Stimulated activated naive CD4-positive, alpha-beta T cell (primary cell): ENCODE measurements at regions not wholly inside any gene's neighbourhood (a gene's known extent, or its start where the extent isn't known, plus 50 kb on each side); places are given as distances from the start of the nearest gene placed in this dataset.
"Not testable (repeated sequence)": the region's sequence is repeated elsewhere in the genome, so short reads cannot be mapped to it uniquely, and the experiment has no call there.

ENCODE experiments used
- DNase-seq, 6 experiments: peaks; one replicate each; lab custom pipeline; 2025; lab: John Stamatoyannopoulos, UW

DNA sequence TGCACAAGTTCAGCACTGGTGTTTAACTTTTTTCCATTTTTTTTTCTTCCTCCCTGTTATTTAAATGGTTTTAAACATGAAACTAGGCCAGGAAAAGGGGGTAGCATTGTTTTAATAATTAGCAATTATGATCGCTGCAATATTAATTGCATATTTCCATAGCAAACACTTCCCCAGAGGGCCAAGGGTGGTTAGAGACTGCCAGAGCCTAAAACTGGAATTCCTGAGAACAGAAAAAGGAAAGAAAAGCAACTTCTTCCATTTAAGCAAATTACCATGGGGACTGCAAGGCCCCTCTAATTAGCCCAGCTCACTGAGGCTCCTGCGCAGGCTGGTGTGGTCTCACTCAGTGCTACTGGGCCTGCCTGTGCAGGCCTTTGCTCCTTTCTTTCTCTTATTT is 201.5 kb downstream of the SMAD2 start:
- DNase-seq = no peak

GRCh38 chr18:47727409-47727808 is 203.1 kb downstream of the SMAD2 start:
- no peak for DNase-seq

- DNase-seq = no peak
Measured at GRCh38 chr18:47726550-47726949, 203.9 kb downstream of the SMAD2 start.

DNA sequence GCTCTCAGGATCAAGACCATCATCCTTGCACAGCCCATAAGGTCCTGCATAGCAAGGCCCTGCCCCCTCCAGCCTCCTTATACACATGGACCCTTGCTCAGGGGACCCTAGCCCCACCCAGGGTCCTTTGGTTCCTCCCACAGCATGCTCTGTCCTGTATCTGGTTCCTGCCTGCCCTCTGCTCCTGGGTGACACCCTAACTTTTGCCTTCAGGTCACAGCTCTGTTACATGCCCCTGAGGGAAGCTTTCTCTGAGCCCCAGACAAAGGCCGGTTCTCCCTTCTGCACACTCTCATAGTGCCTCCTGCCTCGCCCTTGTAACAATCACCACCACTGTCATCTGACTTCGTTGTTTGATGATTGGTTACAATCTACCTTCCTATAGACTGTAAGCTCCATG is 204.8 kb downstream of the SMAD2 start:
- no peak for DNase-seq

DNA sequence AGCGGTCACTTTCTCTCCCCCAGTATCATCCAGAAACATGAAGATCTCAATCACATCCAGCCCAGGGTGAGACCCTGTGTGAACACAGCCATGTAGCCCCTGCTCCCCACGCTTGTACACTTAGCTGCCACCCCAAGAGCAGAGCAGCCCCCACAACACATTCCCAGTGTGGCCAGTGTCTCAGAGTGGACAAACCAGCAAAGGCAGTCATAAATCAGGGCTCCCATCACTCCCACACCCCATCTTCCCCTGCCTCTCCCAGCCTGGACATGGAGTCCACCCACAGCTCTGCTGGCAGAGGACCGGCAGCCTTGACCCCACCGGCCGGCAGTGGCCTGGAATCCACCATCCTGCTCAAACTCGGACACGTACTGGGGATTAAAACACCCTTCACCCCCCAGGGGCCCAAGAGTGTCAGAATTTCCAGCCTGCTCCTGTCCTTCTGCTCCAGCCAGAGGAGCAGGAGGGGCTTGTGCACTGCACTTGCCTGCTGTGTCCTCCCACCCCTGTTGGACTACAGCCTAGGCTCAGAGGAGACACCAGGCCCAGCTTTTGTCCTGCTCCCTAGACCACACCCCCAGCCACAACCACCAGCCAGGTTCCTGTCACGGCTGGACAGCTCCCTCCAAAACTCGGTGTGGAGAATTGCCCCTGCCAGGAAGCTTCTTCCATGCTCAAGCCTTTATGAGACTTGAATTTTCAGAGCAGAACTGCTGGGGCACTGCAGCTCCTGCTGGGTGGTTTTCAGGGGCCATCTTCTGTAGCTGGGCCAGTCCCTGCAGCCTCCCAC is 206.1 kb downstream of the SMAD2 start:
- no peak for DNase-seq

DNA sequence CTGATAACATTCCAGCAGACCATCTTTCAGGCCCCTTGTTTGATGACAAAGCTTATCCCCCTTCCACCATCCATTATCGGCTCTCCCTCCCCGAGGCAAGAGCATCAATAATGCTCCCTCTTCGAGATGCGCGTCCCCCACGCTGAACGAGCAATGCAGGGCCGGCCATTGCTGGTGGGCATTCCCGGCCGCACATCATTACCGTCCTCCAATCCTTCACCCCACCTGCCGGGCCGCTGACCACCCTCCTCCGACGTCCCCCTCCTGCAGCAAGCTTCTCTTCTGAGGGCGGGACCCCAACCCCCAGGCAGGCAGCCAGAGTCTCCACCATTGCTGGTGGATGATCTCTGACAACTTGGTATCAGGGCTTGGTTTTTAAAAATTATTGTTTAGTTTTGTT is 208.6 kb downstream of the SMAD2 start:
- DNase-seq = no peak

GRCh38 chr18:47720741-47721140 is 209.7 kb downstream of the SMAD2 start:
- DNase-seq = no peak

- no peak for DNase-seq
Measured at GRCh38 chr18:47719096-47719780, 211.2 kb downstream of the SMAD2 start.

DNA sequence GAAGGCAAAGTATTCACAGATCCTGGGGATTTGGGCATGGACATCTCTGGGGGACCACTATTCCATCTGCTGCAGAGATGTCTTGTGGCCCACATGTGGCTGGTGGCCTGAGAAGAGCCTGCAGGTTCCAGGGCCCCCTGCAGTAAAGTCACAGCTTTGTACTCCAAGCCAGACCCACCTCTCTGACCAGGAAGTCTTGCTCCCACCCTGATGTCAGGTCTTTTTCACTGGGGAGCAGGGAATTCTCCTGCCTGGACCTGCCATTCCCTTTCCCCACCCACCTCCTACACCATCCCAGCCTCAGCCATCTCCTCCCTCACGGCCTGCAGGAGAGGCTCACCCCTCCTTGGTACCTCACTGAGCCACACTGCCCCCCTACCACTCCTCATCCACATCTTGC is 211.8 kb downstream of the SMAD2 start:
- no peak for DNase-seq

- no peak for DNase-seq
Measured at GRCh38 chr18:47717257-47717656, 213.2 kb downstream of the SMAD2 start.

DNA sequence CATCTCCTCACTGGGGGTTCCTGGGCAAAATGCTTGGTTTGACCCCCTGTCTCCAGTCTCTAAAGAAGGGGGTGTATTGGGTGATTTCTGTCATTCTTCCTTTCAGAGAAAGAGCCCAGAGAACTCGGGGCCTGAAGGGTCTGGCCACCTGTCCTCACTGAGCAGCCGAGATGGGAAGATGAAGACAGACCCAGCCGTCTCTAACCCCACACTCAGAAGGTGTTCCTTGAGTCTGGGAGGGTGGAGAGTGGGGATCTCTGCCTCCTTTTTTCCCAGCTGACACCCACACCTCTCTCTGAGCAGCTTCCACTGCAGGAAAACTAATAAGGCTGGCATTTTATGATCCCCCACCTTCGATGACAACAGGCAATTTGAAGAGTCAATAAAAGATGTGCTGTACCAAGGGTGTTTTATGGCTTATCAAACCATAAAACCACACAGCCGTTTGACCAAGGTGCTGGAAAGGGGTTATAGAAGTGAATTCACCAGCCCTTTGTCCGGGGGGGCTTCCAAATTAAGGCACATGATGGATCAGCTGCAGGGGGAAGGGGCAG is 213.8 kb downstream of the SMAD2 start:
- DNase-seq = no peak

GRCh38 chr18:47710451-47710850 is 220.0 kb downstream of the SMAD2 start:
- no peak for DNase-seq

GRCh38 chr18:47709556-47709955 is 220.9 kb downstream of the SMAD2 start:
- no peak for DNase-seq

- DNase-seq = no peak
Measured at GRCh38 chr18:47708206-47708605, 222.3 kb downstream of the SMAD2 start.

DNA sequence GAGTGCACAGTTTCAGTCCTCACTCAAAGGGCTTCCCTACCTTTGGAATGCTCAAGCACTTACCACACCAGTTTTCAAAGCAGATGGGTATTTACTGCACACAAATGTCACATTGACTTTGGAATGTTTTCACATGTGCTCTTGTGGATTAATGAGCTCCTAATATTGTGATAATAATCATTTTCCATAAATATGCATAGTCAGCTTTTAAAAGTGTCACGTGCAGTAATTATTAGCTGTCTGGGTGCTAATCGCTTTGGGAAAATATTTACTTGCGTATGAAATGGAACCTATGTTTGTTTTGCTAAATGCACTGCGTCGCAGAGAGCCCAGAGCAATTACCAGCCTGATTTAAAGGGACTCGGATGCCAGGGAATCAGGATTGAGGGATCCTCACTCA is 229.3 kb downstream of the SMAD2 start:
- no peak for DNase-seq

GRCh38 chr18:47696870-47697269 is 233.6 kb downstream of the SMAD2 start:
- DNase-seq = no peak

DNA sequence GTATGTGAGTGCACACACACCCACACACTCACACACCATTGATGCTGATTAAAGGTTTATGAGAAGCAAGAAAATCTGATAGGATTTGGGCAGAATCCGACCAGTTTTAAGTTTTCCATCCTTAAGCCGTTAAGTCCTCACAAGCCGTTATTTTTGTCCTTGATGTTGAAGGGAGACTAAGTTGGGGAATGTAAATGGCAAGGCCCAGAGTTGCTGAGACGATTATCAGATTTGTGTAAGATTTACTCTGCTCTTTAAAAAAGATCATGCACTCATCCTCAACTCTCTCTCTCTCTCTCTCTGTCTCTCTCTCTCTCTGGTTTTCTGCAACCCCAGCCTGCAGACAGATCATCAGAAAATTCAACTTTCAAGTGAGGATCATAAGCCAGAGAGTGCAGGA is 238.8 kb downstream of the SMAD2 start:
- no peak for DNase-seq

GRCh38 chr18:47690778-47691177 is 239.7 kb downstream of the SMAD2 start:
- not testable (repeated sequence) for DNase-seq

DNA sequence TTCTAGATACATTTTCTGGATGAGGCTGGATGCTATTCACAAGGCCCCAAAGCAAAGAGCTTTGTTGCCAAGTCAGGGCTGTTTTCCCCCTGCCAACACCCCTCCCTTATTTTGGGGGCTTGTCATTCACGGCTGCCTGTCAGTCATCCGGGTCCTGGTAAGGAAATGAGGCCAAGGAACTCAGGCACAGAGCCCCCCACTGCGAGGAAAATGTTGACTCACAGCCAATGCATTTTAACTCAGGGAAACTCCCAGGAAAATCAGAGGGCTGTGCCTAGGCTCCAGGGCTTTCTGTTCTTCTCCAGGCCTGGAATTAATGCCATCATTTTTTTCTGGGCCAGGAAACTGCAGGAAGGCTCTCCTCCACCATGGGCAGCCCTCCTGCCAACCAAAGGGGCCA is 241.1 kb downstream of the SMAD2 start:
- no peak for DNase-seq

GRCh38 chr18:47686806-47687205 is 243.7 kb downstream of the SMAD2 start:
- no peak for DNase-seq

GRCh38 chr18:47683774-47684173 is 246.7 kb downstream of the SMAD2 start:
- no peak for DNase-seq

DNA sequence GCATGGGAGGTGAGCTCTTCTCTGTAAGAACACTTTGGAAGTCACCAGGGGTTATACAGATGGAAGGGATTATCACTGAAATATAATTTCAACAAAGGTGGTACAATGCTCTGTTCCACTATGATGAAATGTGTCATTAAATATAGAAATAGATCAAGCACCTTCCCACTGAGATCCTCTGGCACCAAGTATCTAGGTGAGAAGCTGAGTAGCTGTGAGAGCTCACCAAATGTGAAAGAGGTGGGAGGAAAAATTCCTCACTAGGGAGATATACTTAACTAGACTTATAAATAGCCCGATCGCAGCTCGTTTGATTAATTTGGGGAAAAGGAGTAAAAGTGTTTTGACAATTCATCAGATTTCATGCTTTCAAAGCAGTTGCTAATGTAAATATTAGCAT is 247.6 kb downstream of the SMAD2 start:
- DNase-seq = no peak

DNA sequence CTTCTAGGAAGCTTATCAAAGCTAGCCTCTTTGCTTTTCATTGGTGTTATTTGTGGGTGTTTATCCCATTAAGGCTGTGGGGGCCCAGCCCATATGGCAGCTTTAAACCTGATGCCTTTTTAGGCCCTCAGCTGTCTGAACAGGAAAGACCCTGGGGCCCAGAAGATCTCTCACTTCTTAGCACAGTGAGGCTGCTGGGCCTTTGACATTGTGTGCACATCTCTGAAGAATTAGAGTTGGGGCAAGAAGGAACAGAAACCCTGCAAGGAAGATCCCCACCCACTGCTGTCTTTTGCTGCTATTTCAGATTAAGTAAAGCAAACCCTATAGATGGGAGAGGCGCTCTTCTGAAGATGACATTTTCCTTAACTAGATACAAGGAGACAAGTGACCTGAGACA is 250.0 kb downstream of the SMAD2 start:
- no peak for DNase-seq
